ENCODE measurements at regions not wholly inside any gene's neighbourhood (a gene's known extent, or its start where the extent isn't known, plus 50 kb on each side); places are given as distances from the start of the nearest gene placed in this dataset.
"Not testable (repeated sequence)": the region's sequence is repeated elsewhere in the genome, so short reads cannot be mapped to it uniquely, and the experiment has no call there.

DNA sequence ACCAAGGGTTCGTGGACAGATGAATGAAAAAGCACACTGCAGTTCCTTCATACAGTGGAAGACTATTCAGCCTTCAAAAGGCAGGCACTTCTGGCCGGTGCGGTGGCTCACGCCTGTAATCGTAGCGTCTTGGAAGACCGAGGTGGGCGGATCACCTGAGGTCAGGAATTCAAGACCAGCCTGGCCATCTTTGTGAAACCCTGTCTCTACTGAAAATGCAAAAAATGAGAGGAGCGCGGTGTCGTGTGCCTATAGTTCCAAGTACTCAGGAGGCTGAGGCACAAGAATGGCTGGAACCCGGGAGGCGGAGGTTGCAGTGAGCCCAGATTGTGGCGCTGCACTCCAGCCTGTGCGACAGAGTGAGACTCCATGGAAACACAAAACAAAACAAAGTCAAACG is 82.4 kb upstream of the HMX1 start:
- H2BK120ac ChIP-seq (ENCODE audit: low read depth, low read length); H4K20me1 ChIP-seq (ENCODE audit: insufficient read depth, low read length); H3K9ac ChIP-seq (ENCODE audit: low read depth, low read length); H3K27ac ChIP-seq (ENCODE audit: insufficient read depth, low read length); H4K8ac ChIP-seq (ENCODE audit: low read depth in 2 of 2, low read length in 2 of 2); intact Hi-C loops (cut with micrococcal nuclease); dilution Hi-C loops (cut with HindIII; ENCODE audit: low sequenced_read_pairs, unreplicated experiment); POLR2A ChIA-PET (ENCODE audit: unreplicated experiment); H3K14ac ChIP-seq (replicated peaks; ENCODE audit: low read depth, low read length); H3K4me2 ChIP-seq (ENCODE audit: low read depth, low read length); in situ Hi-C loops (cut with MboI; ENCODE audit: low sequenced_read_pairs); DNase-seq; H3K36me3 ChIP-seq (ENCODE audit: control insufficient read depth, insufficient read depth, low read length); H3K9me3 ChIP-seq (ENCODE audit: control insufficient read depth, insufficient read depth, low read length); H2AK5ac ChIP-seq (ENCODE audit: low read depth, low read length); H3K27me3 ChIP-seq (ENCODE audit: control insufficient read depth, insufficient read depth, low read length); H2AFZ ChIP-seq (replicated peaks; ENCODE audit: low read length, poor library complexity); ATAC-seq (ENCODE audit: low read depth); H3K79me1 ChIP-seq (ENCODE audit: low read depth in 1 of 2, low read length in 2 of 2); H4K91ac ChIP-seq (ENCODE audit: insufficient read depth, low read depth, low read length); CTCF ChIA-PET; BruUV-seq (replicated peaks); H2BK15ac ChIP-seq (ENCODE audit: low read depth, low read length); H3K4ac ChIP-seq (ENCODE audit: low read depth, low read length); H3K9me1 ChIP-seq (ENCODE audit: insufficient read depth, low read length); H4K5ac ChIP-seq (ENCODE audit: low read depth, low read length); H3K18ac ChIP-seq (ENCODE audit: low read depth, low read length); H3K56ac ChIP-seq (ENCODE audit: extremely low read depth, insufficient read depth, low read length); H3K4me1 ChIP-seq (ENCODE audit: control insufficient read depth, insufficient read depth, low read length); H2AK9ac ChIP-seq (replicated peaks; ENCODE audit: low read depth, low read length, poor library complexity); H2BK5ac ChIP-seq (ENCODE audit: low read depth, low read length, poor library complexity, severe bottlenecking); H3K23ac ChIP-seq (ENCODE audit: low read depth, low read length); H2BK20ac ChIP-seq (ENCODE audit: low read depth, low read length); H3K4me3 ChIP-seq (ENCODE audit: insufficient read depth, low read depth, low read length): not testable (repeated sequence)
- WGBS, 2 experiments (ENCODE audit: extremely low coverage in 2 of 2, insufficient read length in 1 of 2) = no CpG with 5 or more reads among the region's 16 CpGs

DNA sequence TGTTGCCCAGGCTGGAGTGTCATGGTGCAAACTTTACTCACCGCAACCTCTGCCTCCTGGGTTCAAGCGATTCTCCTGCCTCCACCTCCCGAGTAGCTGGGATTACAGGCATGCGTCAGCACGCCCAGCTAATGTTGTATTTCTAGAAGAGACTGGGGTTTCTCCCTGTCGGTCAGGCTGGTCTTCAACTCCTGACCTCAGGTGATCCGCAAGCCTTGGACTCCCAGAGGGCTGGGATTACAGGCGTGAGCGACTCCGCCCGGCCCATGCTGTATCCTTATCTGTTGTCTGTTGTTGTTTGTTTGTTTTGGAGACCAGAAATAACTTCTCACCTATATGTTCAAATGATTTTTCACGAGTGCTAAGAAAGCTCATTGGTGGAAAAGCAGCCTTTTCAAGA is 81.2 kb upstream of the HMX1 start:
- CTCF ChIA-PET; H3K14ac ChIP-seq (replicated peaks; ENCODE audit: low read depth, low read length); H2BK120ac ChIP-seq (ENCODE audit: low read depth, low read length); H4K5ac ChIP-seq (ENCODE audit: low read depth, low read length); H3K18ac ChIP-seq (ENCODE audit: low read depth, low read length); H2BK15ac ChIP-seq (ENCODE audit: low read depth, low read length); DNase-seq; H2AFZ ChIP-seq (replicated peaks; ENCODE audit: low read length, poor library complexity); H4K8ac ChIP-seq (ENCODE audit: low read depth in 2 of 2, low read length in 2 of 2); H3K4ac ChIP-seq (ENCODE audit: low read depth, low read length); H3K23ac ChIP-seq (ENCODE audit: low read depth, low read length); BruUV-seq (replicated peaks); H3K27me3 ChIP-seq (ENCODE audit: control insufficient read depth, insufficient read depth, low read length); H3K27ac ChIP-seq (ENCODE audit: insufficient read depth, low read length); H2BK5ac ChIP-seq (ENCODE audit: low read depth, low read length, poor library complexity, severe bottlenecking); H3K9me1 ChIP-seq (ENCODE audit: insufficient read depth, low read length); H3K79me1 ChIP-seq (ENCODE audit: low read depth in 1 of 2, low read length in 2 of 2); H4K20me1 ChIP-seq (ENCODE audit: insufficient read depth, low read length); ATAC-seq (ENCODE audit: low read depth); H3K9ac ChIP-seq (ENCODE audit: low read depth, low read length); H3K36me3 ChIP-seq (ENCODE audit: control insufficient read depth, insufficient read depth, low read length); intact Hi-C loops (cut with micrococcal nuclease); H3K4me2 ChIP-seq (ENCODE audit: low read depth, low read length); H3K4me3 ChIP-seq (ENCODE audit: insufficient read depth, low read depth, low read length); H2BK20ac ChIP-seq (ENCODE audit: low read depth, low read length); POLR2A ChIA-PET (ENCODE audit: unreplicated experiment); H3K4me1 ChIP-seq (ENCODE audit: control insufficient read depth, insufficient read depth, low read length); H2AK9ac ChIP-seq (replicated peaks; ENCODE audit: low read depth, low read length, poor library complexity); H3K9me3 ChIP-seq (ENCODE audit: control insufficient read depth, insufficient read depth, low read length); in situ Hi-C loops (cut with MboI; ENCODE audit: low sequenced_read_pairs); H2AK5ac ChIP-seq (ENCODE audit: low read depth, low read length); H4K91ac ChIP-seq (ENCODE audit: insufficient read depth, low read depth, low read length); dilution Hi-C loops (cut with HindIII; ENCODE audit: low sequenced_read_pairs, unreplicated experiment); H3K56ac ChIP-seq (ENCODE audit: extremely low read depth, insufficient read depth, low read length): not testable (repeated sequence)
- WGBS, 2 experiments (ENCODE audit: extremely low coverage in 2 of 2, insufficient read length in 1 of 2) = no CpG with 5 or more reads among the region's 12 CpGs

Measured in IMR-90 (cell line).